IMR-90 (cell line): ENCODE measurements at regions not wholly inside any gene's neighbourhood (a gene's known extent, or its start where the extent isn't known, plus 50 kb on each side); places are given as distances from the start of the nearest gene placed in this dataset.

Source experiments
- ATAC-seq: fragments of 200-7000 bp; cut with Tn5 transposase; 2 replicates; pipeline ENCODE4 v1.9.1; 2020; ENCODE audit warnings: low read depth, mild to moderate bottlenecking, moderate library complexity
- BruUV-seq: library from RNA; stranded (reverse); fragments of 400-500 nt; replicated peaks from 2 replicates; lab custom pipeline; 2021; lab: Mats Ljungman, UMichigan
- CTCF ChIA-PET: fragments of 300-600 bp; formaldehyde crosslinking; extraction: SDS; loops from one replicate; lab custom pipeline; 2021; ENCODE audit warnings: antibody characterized with exemption; lab: Yijun Ruan, JAX
- POLR2A ChIA-PET: fragments of 300-600 bp; sonication (Branson Sonifier 250); formaldehyde crosslinking; loops from one replicate; lab custom pipeline; 2022; ENCODE audit warnings: antibody characterized with exemption; ENCODE audit not compliant: unreplicated experiment; lab: Charles Lee
- DNase-seq: peaks from one replicate; pipeline ENCODE4 v3.0.0; 2013
- H2AFZ ChIP-seq: replicated peaks from 2 replicates; pipeline ENCODE3; 2013; ENCODE audit warnings: low read length, mild to moderate bottlenecking; ENCODE audit not compliant: poor library complexity
- H2AK5ac ChIP-seq: 2 replicates; pipeline ENCODE4 v1.6.1; 2013; ENCODE audit warnings: low read depth, low read length, inconsistent platforms
- H2AK9ac ChIP-seq: replicated peaks from 2 replicates; pipeline ENCODE3; 2013; ENCODE audit warnings: mild to moderate bottlenecking, low read depth, low read length, moderate library complexity; ENCODE audit not compliant: poor library complexity
- H2BK120ac ChIP-seq: 2 replicates; pipeline ENCODE4 v1.6.1; 2013; ENCODE audit warnings: low read depth, low read length, inconsistent platforms
- H2BK15ac ChIP-seq: 3 replicates; pipeline ENCODE4 v1.6.1; 2013; ENCODE audit warnings: low read depth, low read length, inconsistent platforms
- H2BK20ac ChIP-seq: 2 replicates; pipeline ENCODE4 v1.6.1; 2013; ENCODE audit warnings: low read depth, mild to moderate bottlenecking, inconsistent platforms, low read length, moderate library complexity
- H2BK5ac ChIP-seq: 2 replicates; pipeline ENCODE4 v1.6.1; 2013; ENCODE audit warnings: mild to moderate bottlenecking, low read depth, low read length, inconsistent platforms; ENCODE audit not compliant: poor library complexity, severe bottlenecking
- H3K14ac ChIP-seq: replicated peaks from 2 replicates; pipeline ENCODE4 v1.6.1; 2013; ENCODE audit warnings: low read depth, low read length, inconsistent platforms
- H3K18ac ChIP-seq: 2 replicates; pipeline ENCODE4 v1.6.1; 2013; ENCODE audit warnings: low read depth, low read length, control low read depth
- H3K23ac ChIP-seq: 2 replicates; pipeline ENCODE4 v1.6.1; 2013; ENCODE audit warnings: low read depth, low read length, inconsistent platforms
- H3K27ac ChIP-seq: 2 replicates; pipeline ENCODE4 v1.5.1; 2013; ENCODE audit warnings: mild to moderate bottlenecking, control low read depth, low read length; ENCODE audit not compliant: insufficient read depth
- H3K27me3 ChIP-seq: 2 replicates; pipeline ENCODE4 v1.6.1; 2013; ENCODE audit warnings: low read length; ENCODE audit not compliant: control insufficient read depth, insufficient read depth
- H3K36me3 ChIP-seq: 2 replicates; pipeline ENCODE4 v1.6.1; 2013; ENCODE audit warnings: low read length, mixed read lengths; ENCODE audit not compliant: control insufficient read depth, insufficient read depth
- H3K4ac ChIP-seq: 2 replicates; pipeline ENCODE4 v1.6.1; 2013; ENCODE audit warnings: low read depth, low read length, inconsistent platforms
- H3K4me1 ChIP-seq: 2 replicates; pipeline ENCODE4 v1.6.1; 2013; ENCODE audit warnings: low read length, mixed read lengths; ENCODE audit not compliant: control insufficient read depth, insufficient read depth
- H3K4me2 ChIP-seq: 2 replicates; pipeline ENCODE4 v1.6.1; 2013; ENCODE audit warnings: low read depth, mild to moderate bottlenecking, control low read depth, low read length, moderate library complexity
- H3K4me3 ChIP-seq: 2 replicates; pipeline ENCODE4 v1.5.1; 2013; ENCODE audit warnings: low read depth, mild to moderate bottlenecking, control low read depth, low read length, moderate library complexity; ENCODE audit not compliant: insufficient read depth
- H3K56ac ChIP-seq: 2 replicates; pipeline ENCODE4 v1.6.1; 2013; ENCODE audit warnings: low read length, inconsistent platforms; ENCODE audit not compliant: insufficient read depth; ENCODE audit errors: extremely low read depth
- H3K79me1 ChIP-seq, 2 experiments: 2 replicates each; pipeline ENCODE4 v1.6.1; 2013; ENCODE audit warnings: low read length in 2 of 2, inconsistent platforms in 1 of 2, low read depth in 1 of 2
- H3K9ac ChIP-seq: 2 replicates; pipeline ENCODE4 v1.6.1; 2013; ENCODE audit warnings: low read depth, low read length, control low read depth
- H3K9me1 ChIP-seq: 2 replicates; pipeline ENCODE4 v1.6.1; 2013; ENCODE audit warnings: low read length, inconsistent platforms; ENCODE audit not compliant: insufficient read depth
- H3K9me3 ChIP-seq: 2 replicates; pipeline ENCODE4 v1.6.1; 2013; ENCODE audit warnings: low read length; ENCODE audit not compliant: control insufficient read depth, insufficient read depth
- H4K20me1 ChIP-seq: 2 replicates; pipeline ENCODE4 v1.6.1; 2013; ENCODE audit warnings: low read length, inconsistent platforms; ENCODE audit not compliant: insufficient read depth
- H4K5ac ChIP-seq: 2 replicates; pipeline ENCODE4 v1.6.1; 2013; ENCODE audit warnings: mild to moderate bottlenecking, low read depth, low read length, control low read depth
- H4K8ac ChIP-seq, 2 experiments: 2 replicates each; pipeline ENCODE4 v1.6.1; 2013; ENCODE audit warnings: low read depth in 2 of 2, low read length in 2 of 2, control low read depth in 1 of 2, inconsistent platforms in 1 of 2
- H4K91ac ChIP-seq: 2 replicates; pipeline ENCODE4 v1.6.1; 2013; ENCODE audit warnings: low read depth, low read length, inconsistent platforms; ENCODE audit not compliant: insufficient read depth
- BHLHE40 ChIP-seq: fragments of 150-350 bp; IDR thresholded peaks from 2 replicates; pipeline ENCODE4 v1.6.1; 2016; ENCODE audit warnings: mild to moderate bottlenecking, low read depth, low read length
- CEBPB ChIP-seq: IDR thresholded peaks from 2 replicates; pipeline ENCODE4 v1.6.1; 2012; ENCODE audit warnings: low read depth, low read length, improper control_type of control experiment
- CHD1 ChIP-seq: IDR thresholded peaks from 2 replicates; pipeline ENCODE4 v1.6.1; 2012; ENCODE audit warnings: low read depth, low read length, improper control_type of control experiment
- CTCF ChIP-seq: conservative IDR thresholded peaks from 2 replicates; pipeline ENCODE4 v1.5.1; 2012; ENCODE audit warnings: mild to moderate bottlenecking, low read depth, low read length, improper control_type of control experiment
- ELK1 ChIP-seq: fragments of 150-350 bp; IDR thresholded peaks from 2 replicates; pipeline ENCODE4 v1.6.1; 2016; ENCODE audit warnings: low read depth, mild to moderate bottlenecking, low read length, moderate library complexity, borderline replicate concordance
- FOS ChIP-seq: fragments of 150-350 bp; IDR thresholded peaks from 2 replicates; pipeline ENCODE4 v1.6.1; 2016; ENCODE audit warnings: low read depth, low read length
- MAFK ChIP-seq: IDR thresholded peaks from 2 replicates; pipeline ENCODE4 v1.6.1; 2012; ENCODE audit warnings: low read depth, low read length, improper control_type of control experiment
- MAZ ChIP-seq: IDR thresholded peaks from 2 replicates; pipeline ENCODE4 v1.6.1; 2012; ENCODE audit warnings: low read depth, mild to moderate bottlenecking, low read length, improper control_type of control experiment, moderate library complexity, borderline replicate concordance
- MXI1 ChIP-seq: IDR thresholded peaks from 2 replicates; pipeline ENCODE4 v1.6.1; 2012; ENCODE audit warnings: low read depth, mild to moderate bottlenecking, low read length, moderate library complexity, borderline replicate concordance
- NFE2L2 ChIP-seq: fragments of 150-350 bp; IDR thresholded peaks from 2 replicates; pipeline ENCODE4 v1.6.1; 2016; ENCODE audit warnings: low read depth, mild to moderate bottlenecking, low read length
- POLR2A ChIP-seq: IDR thresholded peaks from 2 replicates; pipeline ENCODE4 v1.6.1; 2012; ENCODE audit warnings: mild to moderate bottlenecking, low read depth, low read length
- RAD21 ChIP-seq: IDR thresholded peaks from 2 replicates; pipeline ENCODE4 v1.6.1; 2012; ENCODE audit warnings: low read length, improper control_type of control experiment
- RCOR1 ChIP-seq: IDR thresholded peaks from 2 replicates; pipeline ENCODE4 v1.6.1; 2012; ENCODE audit warnings: mild to moderate bottlenecking, low read length, improper control_type of control experiment; ENCODE audit not compliant: insufficient replicate concordance
- RFX5 ChIP-seq: IDR thresholded peaks from 2 replicates; pipeline ENCODE4 v1.8.0; 2012; ENCODE audit warnings: low read depth, mild to moderate bottlenecking, low read length, moderate library complexity
- SMC3 ChIP-seq: fragments of 150-350 bp; IDR thresholded peaks from 2 replicates; pipeline ENCODE4 v1.6.1; 2016; ENCODE audit warnings: low read depth, mild to moderate bottlenecking, antibody characterized with exemption, low read length, moderate library complexity
- WGBS, 2 experiments: methylation state at CpG; one replicate each; pipeline versions ENCODE4 v1.1.5 to v1.1.7; 2013; ENCODE audit warnings: missing lambda C conversion rate in 2 of 2; ENCODE audit not compliant: insufficient read length in 1 of 2; ENCODE audit errors: extremely low coverage in 2 of 2; 5-methylcytosine and 5-hydroxymethylcytosine counted together
- dilution Hi-C: fragments of 300-500 bp; cut with HindIII; formaldehyde crosslinking; loops from one replicate; pipeline ENCODE4 v1.14.3; 2018; ENCODE audit warnings: low sequenced_read_pairs; ENCODE audit not compliant: unreplicated experiment
- in situ Hi-C: fragments of 300-500 bp; cut with MboI; formaldehyde crosslinking; loops from 3 replicates; pipeline ENCODE4 v1.14.3; 2019; ENCODE audit warnings: low sequenced_read_pairs, inconsistent platforms, mixed read lengths
- intact Hi-C: fragments of 100-400 bp; cut with micrococcal nuclease; formaldehyde crosslinking; loops from 2 replicates; pipeline ENCODE4 v1.10.0; 2022
- TF ChIP-seq, protein P1 (sequence below): fragments of 150-350 bp; IDR thresholded peaks from 2 replicates; pipeline ENCODE4 v1.6.1; 2017; ENCODE audit warnings: mild to moderate bottlenecking, antibody characterized with exemption, low read length, low read depth

DNA sequence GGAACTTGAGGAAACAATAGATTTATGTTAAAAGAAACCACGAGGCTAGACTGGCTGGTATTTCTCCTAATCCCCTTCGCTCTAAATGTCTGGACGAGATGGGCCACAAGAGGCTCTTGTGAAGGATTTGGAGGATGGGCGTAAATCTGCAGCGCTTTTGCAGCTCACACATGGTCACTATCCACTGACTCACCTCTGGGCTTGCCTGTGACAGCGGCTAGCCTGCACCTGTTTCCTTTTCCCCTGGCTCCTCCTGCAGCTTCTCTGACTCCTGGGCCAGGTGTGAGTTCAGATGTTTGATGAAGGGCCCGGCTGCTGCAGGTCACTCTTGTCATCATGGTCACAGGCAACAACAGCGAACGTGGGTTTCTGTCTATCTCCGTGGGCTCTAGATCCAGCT is 629.4 kb downstream of the CBLN4 start:
- H3K36me3 ChIP-seq, result no peaks in the 10 kb centered on the region
- no peaks in the 10 kb centered on the region for H3K9me1 ChIP-seq
- no peak overlapping the region for H2AFZ ChIP-seq
- no peak overlapping the region for H3K14ac ChIP-seq
- TF ChIP-seq ELK1, result no peak
- TF ChIP-seq FOS, result no peak
- TF ChIP-seq RFX5, result no peak
- no peak for TF ChIP-seq MAFK
- no peak for TF ChIP-seq RAD21
- no peak for TF ChIP-seq RCOR1
- no peak for TF ChIP-seq MXI1
- TF ChIP-seq POLR2A, result no peak
- no peak for TF ChIP-seq MAZ
- no peak for TF ChIP-seq CHD1
- TF ChIP-seq CEBPB, result no peak
- TF ChIP-seq BHLHE40, result no peak
- TF ChIP-seq SMC3, result no peak
- no peak for TF ChIP-seq CTCF
- TF ChIP-seq, protein P1, sequence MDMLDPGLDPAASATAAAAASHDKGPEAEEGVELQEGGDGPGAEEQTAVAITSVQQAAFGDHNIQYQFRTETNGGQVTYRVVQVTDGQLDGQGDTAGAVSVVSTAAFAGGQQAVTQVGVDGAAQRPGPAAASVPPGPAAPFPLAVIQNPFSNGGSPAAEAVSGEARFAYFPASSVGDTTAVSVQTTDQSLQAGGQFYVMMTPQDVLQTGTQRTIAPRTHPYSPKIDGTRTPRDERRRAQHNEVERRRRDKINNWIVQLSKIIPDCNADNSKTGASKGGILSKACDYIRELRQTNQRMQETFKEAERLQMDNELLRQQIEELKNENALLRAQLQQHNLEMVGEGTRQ, result no peak
- TF ChIP-seq NFE2L2, result no peak
- intact Hi-C loops (no loop called here), in situ Hi-C loops (no loop called here), dilution Hi-C loops (no loop called here)
- WGBS, 2 experiments, result no CpG with 5 or more reads among the region's 10 CpGs
- no peak for ATAC-seq
- H3K27me3 ChIP-seq, result no peaks in the 10 kb centered on the region
- no peak overlapping the region for H2AK5ac ChIP-seq
- H4K20me1 ChIP-seq, result no peaks in the 10 kb centered on the region
- no peaks in the 10 kb centered on the region for H3K4me1 ChIP-seq
- H2BK5ac ChIP-seq, result no peak overlapping the region
- no peaks in the 10 kb centered on the region for H3K79me1 ChIP-seq
- H3K9me3 ChIP-seq, result peaks cover 10% of the 10 kb centered on the region
- no TSS peak for BruUV-seq
- no peak overlapping the region for H3K9ac ChIP-seq
- no peak overlapping the region for H2AK9ac ChIP-seq
- H2BK120ac ChIP-seq, result no peak overlapping the region
- H3K4me3 ChIP-seq, result no peak overlapping the region
- no peak overlapping the region for H3K4me2 ChIP-seq
- H3K27ac ChIP-seq, result no peak overlapping the region
- CTCF ChIA-PET, result no interaction called here
- no peak overlapping the region for H2BK20ac ChIP-seq
- no peak overlapping the region for H3K4ac ChIP-seq
- no peak overlapping the region for H3K23ac ChIP-seq
- no peak overlapping the region for H4K5ac ChIP-seq
- H3K18ac ChIP-seq, result no peak overlapping the region
- no peak overlapping the region for H2BK15ac ChIP-seq
- DNase-seq, result no peak
- no peak overlapping the region for H4K91ac ChIP-seq
- POLR2A ChIA-PET, result no interaction called here
- no peak overlapping the region for H4K8ac ChIP-seq
- H3K56ac ChIP-seq, result no peak overlapping the region
